NCI-H446 (cell line): ENCODE measurements at regions not wholly inside any gene's neighbourhood (a gene's known extent, or its start where the extent isn't known, plus 50 kb on each side); places are given as distances from the start of the nearest gene placed in this dataset.

Experiments used
- DNase-seq, 2 experiments: peaks; one replicate each; lab custom pipeline; 2025; lab: John Stamatoyannopoulos, UW

DNA sequence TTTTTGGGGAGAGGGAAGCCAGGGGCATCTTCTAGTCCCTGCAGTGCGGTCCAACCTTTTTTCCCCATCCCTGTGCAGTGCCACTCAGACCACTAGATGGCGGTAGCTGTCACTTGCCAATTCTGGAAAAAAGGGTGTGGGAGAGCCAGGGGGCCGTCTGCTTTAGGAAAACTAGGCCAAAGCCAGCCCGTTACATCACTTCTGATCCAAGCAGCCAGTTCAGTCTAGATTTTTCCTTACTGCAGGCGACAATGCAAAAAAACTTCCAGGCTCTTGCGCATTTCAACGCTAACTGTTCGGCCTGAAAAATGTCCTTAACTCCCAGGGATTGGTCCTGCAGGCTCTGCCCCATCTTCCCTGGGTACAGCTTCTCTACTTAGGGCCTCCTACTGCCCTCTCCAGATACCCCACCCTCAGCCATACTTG, 69.2 kb upstream of the CES5A start:
- DNase-seq, result peak; percentile 46 to 70

- no peak for DNase-seq
These were observed 68.1 kb upstream of the CES5A start for GRCh38 chr16:55943267-55943666.

DNA sequence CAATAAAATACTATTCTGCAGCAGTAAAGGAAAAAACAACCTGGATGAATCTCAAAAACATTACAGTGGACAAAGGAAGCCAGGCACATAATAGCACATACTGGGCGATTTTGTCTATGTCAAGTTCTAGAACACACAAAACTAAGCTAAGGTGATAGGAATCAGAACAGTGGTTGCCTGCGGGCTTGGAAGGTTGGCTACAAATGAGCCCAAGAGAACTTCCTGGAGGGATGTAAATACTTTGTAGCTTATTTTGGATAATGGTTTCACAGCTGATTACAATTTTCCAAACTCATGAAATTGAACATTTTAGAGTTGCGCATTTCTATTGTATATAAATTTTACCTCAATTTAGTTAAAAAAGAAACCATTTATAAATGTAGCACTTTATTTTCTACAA, 67.6 kb upstream of the CES5A start:
- no peak for DNase-seq

- DNase-seq, result no peak
These were observed 66.4 kb upstream of the CES5A start for GRCh38 chr16:55941552-55941951.

- DNase-seq, result peak; percentile 4 to 33
These were observed 63.0 kb upstream of the CES5A start for GRCh38 chr16:55938126-55938525.

- DNase-seq, result no peak
These were observed 57.9 kb upstream of the CES5A start for GRCh38 chr16:55933038-55933437.

DNA sequence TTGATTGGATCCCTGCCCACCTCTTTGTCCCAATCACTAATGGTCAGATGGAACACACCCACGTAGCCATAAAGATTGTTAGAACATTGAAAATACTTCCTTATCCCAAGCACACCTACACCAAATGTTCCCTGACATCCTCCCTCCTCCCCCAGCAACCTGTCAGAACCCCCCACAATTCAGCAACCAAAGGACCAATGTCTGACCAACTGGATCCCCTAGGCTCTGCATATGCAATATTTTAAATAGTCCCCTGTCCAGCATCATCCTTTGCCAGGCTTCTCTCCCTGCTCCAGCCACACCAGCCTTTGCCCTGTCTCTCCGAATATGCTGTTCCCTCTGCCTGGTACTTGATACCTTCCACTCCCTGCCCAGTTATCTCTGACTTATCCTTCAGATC, 54.9 kb upstream of the CES5A start:
- DNase-seq, result no peak

GRCh38 chr16:55929181-55929580, 54.0 kb upstream of the CES5A start:
- DNase-seq, result no peak

- no peak for DNase-seq
These were observed 50.1 kb upstream of the CES5A start for GRCh38 chr16:55925242-55925641.
